Right ventricle myocardium superior (tissue), 1 donor: ENCODE measurements at regions not wholly inside any gene's neighbourhood (a gene's known extent, or its start where the extent isn't known, plus 50 kb on each side); places are given as distances from the start of the nearest gene placed in this dataset.

ENCODE experiments used
- ATAC-seq: fragments of 200-7000 bp; cut with Tn5 transposase; one replicate; pipeline ENCODE4 v1.9.1; 2020; ENCODE audit warnings: mild to moderate bottlenecking; ENCODE audit not compliant: poor library complexity
- DNase-seq: peaks from one replicate; pipeline ENCODE4 v3.0.0-alpha.2; 2020
- intact Hi-C: fragments of 100-400 bp; cut with DNase I; formaldehyde crosslinking; loops from one replicate; pipeline ENCODE4 v1.11.2; 2022
- donor health status: DM: no; HTN: yes; CAD: no; lungs with severe emphysema.

GRCh38 chr5:120394259-120394658 lies 69.8 kb upstream of the PRR16 start:
- DNase-seq = no peak
- intact Hi-C loops = no loop called here
- ATAC-seq = no peak

- intact Hi-C loops = no loop called here
- ATAC-seq = no peak
Observed at GRCh38 chr5:120396186-120396585, 67.9 kb upstream of the PRR16 start.

DNA sequence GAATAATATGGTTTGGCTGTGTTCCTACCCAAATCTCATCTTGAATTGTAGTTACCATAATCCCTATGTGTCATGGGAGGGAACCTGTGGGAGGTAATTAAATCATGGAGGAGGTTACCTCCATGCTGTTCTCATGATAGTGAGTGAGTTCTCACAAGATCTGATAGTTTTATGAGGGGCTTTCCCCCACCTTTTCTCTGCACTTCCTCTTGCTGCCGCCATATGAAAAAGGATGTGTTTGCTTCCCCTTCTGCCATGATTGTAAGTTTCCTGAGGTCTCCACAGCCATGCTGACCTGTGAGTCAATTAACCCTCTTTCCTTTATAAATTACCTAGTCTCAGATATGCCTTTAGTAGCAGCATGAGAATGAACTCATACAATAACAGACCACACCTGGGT lies 63.7 kb upstream of the PRR16 start:
- DNase-seq = no peak
- no peak for ATAC-seq
- intact Hi-C loops = no loop called here

More at GRCh38 chr5:120396186-120396585, 67.9 kb upstream of the PRR16 start:
- DNase-seq = no peak

DNA sequence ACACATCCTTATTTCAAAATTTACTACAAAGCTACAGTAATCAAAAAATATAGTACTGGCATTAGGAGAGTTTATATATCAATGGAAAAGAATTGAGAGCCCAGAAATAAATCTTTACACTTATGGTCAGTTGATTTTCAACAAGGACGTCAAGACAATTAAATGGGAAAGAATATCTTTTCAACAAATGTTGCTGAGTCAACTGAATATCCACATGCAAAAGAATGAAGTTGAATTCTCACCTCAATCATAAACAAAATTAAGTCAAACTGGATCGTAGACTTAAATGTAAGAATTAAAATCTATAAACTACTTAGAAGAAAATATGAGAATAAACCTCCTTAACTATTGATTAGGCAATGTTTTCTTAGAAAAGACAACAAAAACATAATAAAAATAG lies 61.5 kb upstream of the PRR16 start:
- intact Hi-C loops = no loop called here
- DNase-seq (no peak), ATAC-seq (no peak)

DNA sequence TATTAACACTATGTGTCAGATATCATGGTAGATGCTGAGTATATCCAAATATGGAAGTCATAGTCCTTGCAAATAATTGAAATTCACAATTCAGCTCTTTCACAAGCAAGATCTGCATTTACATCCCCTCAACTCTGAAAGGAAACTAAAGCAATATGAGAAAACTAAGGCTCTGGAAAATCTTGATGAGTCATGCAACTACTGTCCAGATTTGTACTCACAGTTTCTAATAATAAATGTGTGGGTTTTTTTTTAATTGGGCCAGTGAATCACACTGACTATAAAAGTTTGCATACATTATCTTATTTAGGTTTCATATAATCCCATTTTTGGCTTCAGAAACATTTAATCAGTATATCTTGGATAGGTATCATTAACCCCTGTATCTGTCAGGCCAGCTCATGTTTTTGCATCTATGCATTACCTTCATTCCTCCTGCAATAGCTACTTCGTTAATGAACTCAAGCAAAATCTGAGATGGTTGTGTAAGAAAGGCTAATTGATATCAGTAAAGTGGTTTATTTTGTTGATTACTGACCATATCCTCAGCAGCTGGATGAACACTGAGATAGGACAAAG lies 58.7 kb upstream of the PRR16 start:
- no peak for ATAC-seq
- intact Hi-C loops = no loop called here
- no peak for DNase-seq

- intact Hi-C loops = no loop called here
- no peak for ATAC-seq
- DNase-seq = no peak
Observed at GRCh38 chr5:120405923-120406322, 58.2 kb upstream of the PRR16 start.

- intact Hi-C loops = no loop called here
- ATAC-seq (no peak), DNase-seq (no peak)
Observed at GRCh38 chr5:120413686-120414085, 50.4 kb upstream of the PRR16 start.
